ENCODE measurements at regions not wholly inside any gene's neighbourhood (a gene's known extent, or its start where the extent isn't known, plus 50 kb on each side); places are given as distances from the start of the nearest gene placed in this dataset.

- DNase-seq (ENCODE audit: low read depth), result no peak
- H3K4me3 ChIP-seq (ENCODE audit: control insufficient read depth, low read depth, low read length), result no peak overlapping the region
- TF ChIP-seq CTCF (IDR thresholded peaks at IDR 0.05; ENCODE audit: control insufficient read depth, insufficient read depth, low read depth, low read length, missing control alignments), result no peak
These were observed 603.7 kb downstream of the TBC1D22A start for GRCh38 chr22:47366026-47366767.

GRCh38 chr22:47361247-47361646 is 598.8 kb downstream of the TBC1D22A start:
- no peak for TF ChIP-seq CTCF (IDR thresholded peaks at IDR 0.05; ENCODE audit: control insufficient read depth, insufficient read depth, low read depth, low read length, missing control alignments)
- no peak overlapping the region for H3K4me3 ChIP-seq (ENCODE audit: control insufficient read depth, low read depth, low read length)
- DNase-seq (ENCODE audit: low read depth), result no peak

- no peak for DNase-seq (ENCODE audit: low read depth)
- TF ChIP-seq CTCF (IDR thresholded peaks at IDR 0.05; ENCODE audit: control insufficient read depth, insufficient read depth, low read depth, low read length, missing control alignments), result no peak
- no peak overlapping the region for H3K4me3 ChIP-seq (ENCODE audit: control insufficient read depth, low read depth, low read length)
These were observed 595.0 kb downstream of the TBC1D22A start for GRCh38 chr22:47357493-47357892.

- H3K4me3 ChIP-seq (ENCODE audit: control insufficient read depth, low read depth, low read length), result no peak overlapping the region
- no peak for DNase-seq (ENCODE audit: low read depth)
- no peak for TF ChIP-seq CTCF (IDR thresholded peaks at IDR 0.05; ENCODE audit: control insufficient read depth, insufficient read depth, low read depth, low read length, missing control alignments)
These were observed 594.6 kb downstream of the TBC1D22A start for GRCh38 chr22:47357086-47357485.

GRCh38 chr22:47356511-47357011 is 594.1 kb downstream of the TBC1D22A start:
- DNase-seq (ENCODE audit: low read depth), result no peak
- H3K4me3 ChIP-seq (ENCODE audit: control insufficient read depth, low read depth, low read length), result no peak overlapping the region
- no peak for TF ChIP-seq CTCF (IDR thresholded peaks at IDR 0.05; ENCODE audit: control insufficient read depth, insufficient read depth, low read depth, low read length, missing control alignments)

GRCh38 chr22:47355776-47356510 is 593.5 kb downstream of the TBC1D22A start:
- H3K4me3 ChIP-seq (ENCODE audit: control insufficient read depth, low read depth, low read length), result no peak overlapping the region
- DNase-seq (ENCODE audit: low read depth), result no peak
- no peak for TF ChIP-seq CTCF (IDR thresholded peaks at IDR 0.05; ENCODE audit: control insufficient read depth, insufficient read depth, low read depth, low read length, missing control alignments)

Data from AG09309 (cell line).